H1 (cell line): ENCODE measurements at regions not wholly inside any gene's neighbourhood (a gene's known extent, or its start where the extent isn't known, plus 50 kb on each side); places are given as distances from the start of the nearest gene placed in this dataset.

Experiments used
- CBX5 ChIP-seq: fragments of 300-800, 300-1000 bp; sonication (generic); IDR thresholded peaks from 2 replicates; pipeline ENCODE4 v1.7.1; 2016; ENCODE audit warnings: antibody characterized with exemption, low read length, low read depth
- MAFK ChIP-seq: IDR thresholded peaks from 2 replicates; pipeline ENCODE4 v1.6.1; 2012; ENCODE audit warnings: low read depth, mild to moderate bottlenecking, improper control_type of control experiment, low read length
- MAX ChIP-seq: IDR thresholded peaks from 2 replicates; pipeline ENCODE4 v1.6.1; 2012; ENCODE audit warnings: inconsistent platforms
- RFX5 ChIP-seq: IDR thresholded peaks from 2 replicates; pipeline ENCODE4 v1.6.1; 2011; ENCODE audit warnings: low read depth, low read length, improper control_type of control experiment, borderline replicate concordance
- SIRT6 ChIP-seq: IDR thresholded peaks from one replicate; pipeline ENCODE4 v1.7.1; 2012; ENCODE audit warnings: low read length, inconsistent platforms
- SP2 ChIP-seq: IDR thresholded peaks from 2 replicates; pipeline ENCODE4 v1.6.1; 2012; ENCODE audit warnings: mild to moderate bottlenecking, low read length, inconsistent platforms

DNA sequence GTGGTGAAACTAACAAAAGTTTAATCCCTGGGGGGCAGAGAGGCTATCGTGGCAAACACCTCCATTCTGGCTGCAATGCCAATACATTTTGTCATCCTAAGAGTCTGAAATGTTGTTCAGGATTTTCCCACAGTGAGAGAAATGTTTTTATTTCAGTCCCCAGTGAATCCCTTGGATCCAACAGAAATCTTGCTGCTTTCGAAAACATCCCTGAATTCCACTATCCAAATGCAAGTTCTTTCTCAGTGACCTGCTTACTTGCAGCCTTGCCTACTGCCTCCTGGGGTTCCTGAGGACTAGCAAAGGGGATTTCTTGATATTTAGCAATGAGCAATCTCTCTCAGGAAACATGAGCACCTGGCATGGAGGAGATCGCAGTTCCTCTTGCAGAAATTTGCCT, 202.1 kb upstream of the IRX3 start (continued):
- TF ChIP-seq CBX5 (no peak), SIRT6 (no peak), SP2 (no peak), MAX (no peak), MAFK (no peak), RFX5 (no peak)
- TF ChIP-seq, all 59 proteins: peak for 0
